GM18907 (cell line): ENCODE measurements at regions not wholly inside any gene's neighbourhood (a gene's known extent, or its start where the extent isn't known, plus 50 kb on each side); places are given as distances from the start of the nearest gene placed in this dataset.
"Not testable (repeated sequence)": the region's sequence is repeated elsewhere in the genome, so short reads cannot be mapped to it uniquely, and the experiment has no call there.

ENCODE experiments used
- ATAC-seq: cut with Tn5 transposase; IDR thresholded peaks from one replicate; pipeline ENCODE4 v1.9.1; 2021; ENCODE audit warnings: mild to moderate bottlenecking, moderate library complexity; ENCODE audit not compliant: unreplicated experiment

DNA sequence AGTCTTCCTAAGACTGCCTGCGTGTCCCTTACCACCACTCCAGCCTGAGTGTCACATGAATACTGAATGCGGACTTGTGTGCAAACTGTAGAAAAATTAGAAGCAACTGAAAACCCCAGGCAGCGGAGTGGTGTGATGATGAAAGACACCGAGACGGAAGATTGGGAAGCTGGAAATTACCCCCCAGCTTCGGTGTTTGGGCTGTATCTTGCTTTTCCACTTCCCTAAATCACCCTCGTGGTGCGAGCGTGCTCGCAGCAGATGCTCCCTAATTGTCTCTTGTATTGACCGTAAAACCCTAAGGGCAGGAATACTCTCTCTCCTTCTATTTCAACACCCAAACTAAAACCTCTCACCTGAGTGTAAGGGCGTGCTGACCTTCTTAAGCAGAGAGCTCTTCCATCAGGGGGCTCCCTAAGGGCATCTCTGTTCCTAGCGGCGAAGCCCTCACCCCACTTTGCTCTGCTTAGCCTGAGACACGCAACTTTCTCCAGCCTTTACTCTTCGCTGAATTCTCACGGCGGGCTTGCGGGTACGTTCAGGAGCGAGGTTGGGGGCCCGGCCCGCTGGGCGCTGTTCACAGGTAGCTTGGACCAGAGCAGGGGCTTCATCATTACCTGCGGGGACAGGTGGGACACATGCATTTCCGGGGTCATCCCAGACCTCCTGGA is 62.4 kb downstream of the CRYBB2 start:
- ATAC-seq = no peak

DNA sequence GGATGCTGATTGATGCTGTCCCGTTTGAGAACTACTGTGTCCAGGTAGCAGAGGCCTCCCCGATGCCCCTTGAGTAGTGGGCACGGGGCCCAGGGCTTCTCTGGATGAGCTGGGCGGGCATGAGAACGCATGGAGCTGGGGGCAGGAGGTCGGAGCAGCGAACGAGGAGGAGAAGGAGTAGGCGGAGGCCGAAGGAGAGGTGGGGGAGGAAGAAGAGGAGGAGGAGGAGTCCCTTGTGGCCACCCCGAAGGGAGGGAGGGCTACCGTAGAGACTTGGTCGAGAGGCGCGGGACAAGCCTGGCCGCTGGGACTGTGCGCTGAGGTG is 62.9 kb downstream of the CRYBB2 start:
- ATAC-seq = no peak

DNA sequence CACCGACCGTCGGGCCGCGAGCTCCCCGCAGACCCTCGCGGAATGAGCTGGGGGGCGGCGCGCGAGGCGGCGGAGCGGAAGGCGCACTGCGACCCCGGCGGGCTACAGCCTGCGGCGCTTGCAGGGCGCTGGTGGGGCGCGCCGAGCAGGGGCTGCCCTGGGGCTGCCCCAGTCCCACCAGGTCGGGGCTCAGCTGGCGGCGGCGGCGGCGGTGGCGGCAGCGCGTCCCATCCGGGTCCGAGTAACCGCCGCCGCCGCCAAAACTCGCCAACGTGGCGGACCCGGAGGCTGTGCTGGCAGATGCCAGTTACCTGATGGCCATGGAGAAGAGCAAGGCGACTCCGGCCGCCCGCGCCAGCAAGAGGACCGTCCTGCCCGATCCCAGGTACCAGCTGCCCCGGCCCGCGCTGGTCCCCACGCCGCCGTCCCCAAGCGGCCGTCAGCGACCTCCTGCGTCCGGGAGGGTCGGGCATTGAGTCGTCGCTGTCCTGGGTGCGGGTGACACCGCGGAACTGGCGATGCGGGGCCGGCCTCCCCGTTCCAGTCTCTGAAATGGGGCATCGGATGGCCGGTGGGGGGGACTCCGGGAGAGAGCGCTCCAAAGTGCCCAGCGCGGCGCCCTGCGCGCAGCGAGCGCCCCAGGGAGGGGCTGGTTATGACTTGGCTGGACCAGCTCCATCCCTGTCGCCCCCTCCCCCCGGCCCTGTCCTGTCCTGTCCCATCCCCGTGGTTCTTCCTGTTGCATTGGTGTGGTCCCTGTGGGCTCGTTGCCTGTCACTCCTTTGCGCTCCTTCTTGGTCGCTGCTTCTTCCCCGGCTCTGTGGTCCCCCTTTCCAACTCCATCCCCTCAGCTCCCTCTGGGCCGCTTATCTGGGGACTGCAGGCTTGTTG is 63.5 kb downstream of the CRYBB2 start:
- no peak for ATAC-seq

DNA sequence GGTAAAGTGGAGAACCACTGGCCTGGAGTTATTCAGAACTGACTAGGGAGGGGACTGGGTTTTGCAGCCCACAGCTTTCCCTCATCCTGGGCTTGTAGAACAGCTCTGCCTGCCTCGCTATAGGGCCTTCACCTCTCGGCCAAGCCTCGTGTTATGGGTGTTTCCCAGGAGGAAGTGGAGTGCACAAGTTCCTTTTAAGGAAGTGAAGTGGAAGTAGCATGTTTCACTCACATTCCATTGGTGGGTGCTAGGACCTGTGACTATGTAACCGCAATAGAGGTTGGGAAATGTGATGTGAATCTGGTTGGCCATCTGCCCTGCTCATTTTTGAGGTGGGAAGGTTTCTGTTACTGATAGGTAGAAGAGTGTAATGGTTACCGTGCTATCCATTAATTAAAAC is 69.0 kb downstream of the CRYBB2 start:
- ATAC-seq = not testable (repeated sequence)

DNA sequence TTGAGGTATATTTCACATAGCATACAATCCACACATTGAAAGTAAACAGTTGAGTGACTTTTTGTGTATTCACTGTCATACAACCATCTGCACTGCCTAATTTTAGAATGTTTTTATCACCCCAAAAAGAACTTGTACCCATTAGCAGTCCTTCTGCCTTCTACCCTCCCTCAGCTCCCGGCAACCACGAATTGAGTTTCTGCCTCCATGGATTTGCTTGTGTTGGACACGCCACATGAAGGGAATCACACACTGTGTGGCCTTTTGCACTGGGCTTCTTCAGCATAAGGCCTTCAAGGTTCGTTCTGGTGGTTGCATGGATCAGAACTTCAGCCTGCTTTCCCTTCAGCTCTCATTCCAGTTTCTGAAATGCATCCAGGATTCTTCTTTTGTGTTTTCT is 82.5 kb downstream of the CRYBB2 start:
- ATAC-seq = not testable (repeated sequence)

DNA sequence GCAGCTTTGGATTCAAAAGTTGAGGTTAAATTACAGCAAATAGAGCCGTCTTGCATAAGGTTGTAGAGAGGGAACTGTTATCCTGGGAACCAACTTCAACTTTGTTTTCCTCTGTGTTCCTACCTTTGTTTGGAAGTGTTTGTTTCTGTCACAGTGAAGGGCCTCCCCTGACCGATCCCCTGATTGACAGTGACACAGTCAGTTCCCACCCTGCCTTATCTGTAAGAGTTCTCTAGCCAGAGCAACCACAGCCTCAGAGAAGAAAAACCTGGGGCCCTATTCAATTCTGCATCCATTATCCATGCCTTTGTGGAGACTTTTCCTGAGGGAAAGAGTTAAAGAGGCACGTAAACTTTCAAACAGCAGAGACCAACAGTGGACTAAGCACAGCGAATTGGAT is 90.1 kb downstream of the CRYBB2 start:
- ATAC-seq = not testable (repeated sequence)

GRCh38 chr22:25311924-25312323 is 92.5 kb downstream of the CRYBB2 start:
- ATAC-seq = not testable (repeated sequence)

- no peak for ATAC-seq
Observed at GRCh38 chr22:25318081-25318823, 98.8 kb downstream of the CRYBB2 start.

DNA sequence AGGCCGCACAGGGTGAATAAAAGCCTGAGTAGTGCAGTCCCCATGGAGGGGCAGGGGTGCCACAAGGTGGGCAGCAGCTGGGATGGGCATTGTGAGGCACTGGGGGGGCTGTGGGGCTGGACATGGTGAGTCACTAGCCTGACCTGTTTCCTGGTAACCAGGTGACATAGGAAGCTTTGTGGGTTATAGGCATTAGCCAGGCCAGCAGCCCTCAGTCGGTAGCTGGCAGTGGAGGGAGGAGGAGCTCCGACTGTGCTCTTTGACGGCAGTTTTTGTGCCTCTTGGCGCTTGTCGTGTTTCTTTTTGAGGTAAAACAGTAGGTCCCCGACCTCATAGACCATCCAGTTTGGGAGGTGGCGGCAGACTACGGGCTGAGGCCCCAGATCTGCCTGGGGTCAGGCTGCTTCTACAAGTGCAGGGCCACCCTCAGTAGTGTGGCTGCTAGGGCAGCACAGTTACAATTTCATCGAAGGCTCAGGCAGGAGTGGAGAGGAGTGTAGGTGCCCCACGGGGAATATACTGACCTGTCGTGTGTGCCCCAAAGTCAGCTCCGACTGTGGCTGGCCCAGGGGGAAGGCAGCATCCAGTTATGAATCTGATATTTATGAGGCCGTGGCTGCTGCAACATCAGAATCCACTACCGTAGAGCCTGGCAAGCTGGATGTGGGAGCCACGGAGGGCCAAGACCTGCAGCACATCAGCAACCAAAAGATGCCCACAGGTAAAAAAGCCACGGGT is 107.7 kb downstream of the CRYBB2 start:
- no peak for ATAC-seq

GRCh38 chr22:25331050-25331449 is 111.6 kb downstream of the CRYBB2 start:
- no peak for ATAC-seq

GRCh38 chr22:25331911-25332310 is 112.5 kb downstream of the CRYBB2 start:
- not testable (repeated sequence) for ATAC-seq

DNA sequence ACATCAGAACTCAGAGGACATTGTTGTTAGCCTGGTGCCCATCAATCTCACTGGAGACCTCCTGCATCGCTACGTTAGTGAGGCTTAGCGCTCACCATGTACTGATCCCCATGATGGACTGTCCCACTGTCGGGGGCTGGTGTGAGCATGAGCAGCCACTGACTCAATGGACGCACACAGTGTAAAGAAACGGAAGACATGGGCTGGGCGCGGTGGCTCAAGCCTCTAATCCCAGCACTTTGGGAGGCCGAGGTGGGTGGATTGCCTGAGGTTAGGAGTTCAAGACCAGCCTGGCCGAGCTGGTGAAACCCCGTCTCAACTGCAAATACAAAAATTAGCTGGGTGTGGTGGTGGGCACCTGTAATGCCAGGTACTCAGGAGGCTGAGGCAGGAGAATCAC is 112.9 kb downstream of the CRYBB2 start:
- ATAC-seq = no peak

DNA sequence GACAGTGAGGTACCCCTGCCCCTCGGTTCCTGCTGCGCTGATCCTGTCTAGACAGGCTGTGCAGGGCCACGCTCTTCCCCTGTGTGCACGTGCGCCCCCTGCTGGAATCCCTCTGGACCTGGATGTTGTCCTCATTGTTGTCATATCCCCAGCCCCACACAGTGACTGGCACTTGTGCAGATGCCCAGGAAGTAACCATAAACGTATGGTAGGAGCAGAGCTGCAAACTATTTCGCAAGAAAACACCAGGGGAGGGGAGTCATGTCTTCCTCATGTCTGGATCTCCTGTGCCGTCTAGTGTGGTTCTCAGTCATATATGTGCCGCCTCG is 114.7 kb downstream of the CRYBB2 start:
- ATAC-seq = no peak

DNA sequence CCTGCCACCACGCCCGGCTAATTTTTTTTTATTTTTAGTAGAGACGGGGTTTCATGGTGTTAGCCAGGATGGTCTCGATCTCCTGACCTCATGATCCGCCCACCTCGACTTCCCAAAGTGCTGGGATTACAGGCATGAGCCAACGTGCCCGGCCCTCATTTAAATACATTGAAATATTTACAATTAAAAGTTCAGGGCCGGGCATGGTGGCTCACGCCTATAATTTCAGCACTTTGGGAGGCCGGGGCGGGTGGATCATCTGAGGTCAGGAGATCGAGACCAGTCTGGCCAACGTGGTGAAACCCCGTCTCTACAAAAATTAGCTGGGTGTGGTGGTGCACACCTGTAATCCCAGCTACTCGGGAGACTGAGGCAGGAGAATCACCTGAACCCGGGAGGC is 115.2 kb downstream of the CRYBB2 start:
- not testable (repeated sequence) for ATAC-seq

GRCh38 chr22:25335276-25335675 is 115.8 kb downstream of the CRYBB2 start:
- not testable (repeated sequence) for ATAC-seq

DNA sequence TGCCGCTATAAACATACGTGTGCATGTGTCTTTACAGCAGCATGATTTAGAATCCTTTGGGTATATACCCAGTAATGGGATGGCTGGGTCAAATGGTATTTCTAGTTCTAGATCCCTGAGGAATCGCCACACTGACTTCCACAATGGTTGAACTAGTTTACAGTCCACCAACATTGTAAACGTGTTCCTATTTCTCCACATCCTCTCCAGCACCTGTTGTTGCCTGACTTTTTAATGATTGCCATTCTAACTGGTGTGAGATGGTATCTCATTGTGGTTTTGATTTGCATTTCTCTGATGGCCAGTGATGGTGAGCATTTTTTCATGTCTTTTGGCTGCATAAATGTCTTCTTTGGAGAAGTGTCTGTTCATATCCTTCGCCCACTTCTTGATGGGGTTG is 121.1 kb downstream of the CRYBB2 start:
- ATAC-seq = not testable (repeated sequence)

DNA sequence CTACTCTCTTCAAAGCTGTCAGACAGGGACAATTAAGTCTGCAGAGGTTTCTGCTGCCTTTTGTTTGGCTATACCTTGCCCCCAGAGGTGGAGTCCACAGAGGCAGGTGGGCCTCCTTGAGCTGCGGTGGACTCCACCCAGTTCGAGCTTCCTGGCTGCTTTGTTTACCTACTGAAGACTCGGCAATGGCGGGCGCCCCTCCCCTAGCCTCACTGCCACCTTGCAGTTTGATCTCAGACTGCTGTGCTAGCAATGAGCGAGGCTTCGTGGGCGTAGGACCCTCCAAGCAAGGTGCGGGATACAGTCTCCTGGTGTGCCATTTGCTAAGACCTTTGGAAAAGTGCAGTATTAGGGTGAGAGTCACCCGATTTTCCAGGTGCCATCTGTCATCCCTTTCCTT is 124.9 kb downstream of the CRYBB2 start:
- ATAC-seq = not testable (repeated sequence)

GRCh38 chr22:25346859-25347751 is 127.7 kb downstream of the CRYBB2 start:
- no peak for ATAC-seq

DNA sequence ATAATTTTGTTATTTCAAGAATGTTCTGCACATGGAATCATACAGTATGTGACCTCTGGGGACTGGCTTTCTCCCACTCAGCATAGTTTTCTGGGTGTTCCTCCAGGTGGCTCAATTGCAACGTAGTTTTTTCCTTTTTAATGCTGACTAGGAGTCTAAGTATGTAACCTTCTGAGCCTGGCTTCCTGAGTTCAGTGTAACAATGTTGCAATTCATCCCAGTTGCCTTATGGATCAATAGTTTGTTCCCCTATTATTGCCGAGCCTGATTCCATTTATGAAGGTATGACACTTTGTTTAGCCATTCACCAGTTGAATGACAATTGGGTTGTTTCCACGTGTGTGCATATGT is 128.3 kb downstream of the CRYBB2 start:
- ATAC-seq = no peak

DNA sequence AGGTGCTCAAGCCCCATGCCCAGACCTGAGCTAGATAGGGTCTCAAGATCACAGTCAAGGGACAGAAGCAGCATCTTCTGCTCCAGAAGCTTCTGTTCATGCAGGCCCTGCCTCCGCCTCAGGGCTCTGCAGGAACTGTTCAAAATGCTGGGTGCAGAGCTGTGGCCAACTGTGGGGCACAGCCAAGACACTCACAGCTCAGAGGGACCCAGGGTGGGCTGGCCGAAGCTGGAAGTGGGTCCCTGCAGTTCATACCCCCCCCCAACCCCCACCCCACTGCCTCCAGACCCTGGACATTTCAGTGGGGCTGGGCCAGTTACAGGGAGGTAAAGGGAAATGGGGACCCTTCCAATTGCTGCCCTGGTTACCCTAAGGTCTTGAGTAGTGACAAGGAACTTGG is 129.0 kb downstream of the CRYBB2 start:
- no peak for ATAC-seq
